ENCODE measurements at regions not wholly inside any gene's neighbourhood (a gene's known extent, or its start where the extent isn't known, plus 50 kb on each side); places are given as distances from the start of the nearest gene placed in this dataset.

- H3K9me1 ChIP-seq (ENCODE audit: insufficient read depth, low read length): no peaks in the 10 kb centered on the region
- H3K4me2 ChIP-seq (ENCODE audit: low read depth, low read length): no peak overlapping the region
- no peak overlapping the region for H2AK9ac ChIP-seq (replicated peaks; ENCODE audit: low read depth, low read length, poor library complexity)
- no peak overlapping the region for H3K4ac ChIP-seq (ENCODE audit: low read depth, low read length)
- H3K56ac ChIP-seq (ENCODE audit: extremely low read depth, insufficient read depth, low read length): no peak overlapping the region
- dilution Hi-C loops (cut with HindIII; ENCODE audit: low sequenced_read_pairs, unreplicated experiment): no loop called here
- no peaks in the 10 kb centered on the region for H3K9me3 ChIP-seq (ENCODE audit: control insufficient read depth, insufficient read depth, low read length)
- H3K4me1 ChIP-seq (ENCODE audit: control insufficient read depth, insufficient read depth, low read length): no peaks in the 10 kb centered on the region
- no peak overlapping the region for H2BK120ac ChIP-seq (ENCODE audit: low read depth, low read length)
- no peak overlapping the region for H4K8ac ChIP-seq (ENCODE audit: low read depth in 2 of 2, low read length in 2 of 2)
- no peak overlapping the region for H3K4me3 ChIP-seq (ENCODE audit: insufficient read depth, low read depth, low read length)
- no peak overlapping the region for H3K27ac ChIP-seq (ENCODE audit: insufficient read depth, low read length)
- DNase-seq (no peak), ATAC-seq (ENCODE audit: low read depth) (no peak)
- POLR2A ChIA-PET (ENCODE audit: unreplicated experiment): no interaction called here
- no peak overlapping the region for H3K23ac ChIP-seq (ENCODE audit: low read depth, low read length)
- intact Hi-C loops (cut with micrococcal nuclease): no loop called here
- no TSS peak for BruUV-seq (replicated peaks)
- H4K5ac ChIP-seq (ENCODE audit: low read depth, low read length): no peak overlapping the region
- TF ChIP-seq FOS (IDR thresholded peaks at IDR 0.05; ENCODE audit: low read depth, low read length): no peak
- TF ChIP-seq MAFK (IDR thresholded peaks at IDR 0.05; ENCODE audit: low read depth, low read length): peak; percentile 21; the same call in 1 of the 2 replicates
- H4K91ac ChIP-seq (ENCODE audit: insufficient read depth, low read depth, low read length): no peak overlapping the region
- H3K79me1 ChIP-seq (ENCODE audit: low read depth in 1 of 2, low read length in 2 of 2): no peaks in the 10 kb centered on the region
- H3K27me3 ChIP-seq (ENCODE audit: control insufficient read depth, insufficient read depth, low read length): no peaks in the 10 kb centered on the region
- H2BK20ac ChIP-seq (ENCODE audit: low read depth, low read length): no peak overlapping the region
- H3K9ac ChIP-seq (ENCODE audit: low read depth, low read length): no peak overlapping the region
- H2BK5ac ChIP-seq (ENCODE audit: low read depth, low read length, poor library complexity, severe bottlenecking): no peak overlapping the region
- H3K14ac ChIP-seq (replicated peaks; ENCODE audit: low read depth, low read length): no peak overlapping the region
- CTCF ChIA-PET: no interaction called here
- WGBS, 2 experiments (ENCODE audit: extremely low coverage in 2 of 2, insufficient read length in 1 of 2): no CpG with 5 or more reads among the region's 3 CpGs
- H2AK5ac ChIP-seq (ENCODE audit: low read depth, low read length): no peak overlapping the region
- no peaks in the 10 kb centered on the region for H4K20me1 ChIP-seq (ENCODE audit: insufficient read depth, low read length)
- H3K18ac ChIP-seq (ENCODE audit: low read depth, low read length): no peak overlapping the region
- H2BK15ac ChIP-seq (ENCODE audit: low read depth, low read length): no peak overlapping the region
- H3K36me3 ChIP-seq (ENCODE audit: control insufficient read depth, insufficient read depth, low read length): no peaks in the 10 kb centered on the region
- in situ Hi-C loops (cut with MboI; ENCODE audit: low sequenced_read_pairs): no loop called here
- no peak overlapping the region for H2AFZ ChIP-seq (replicated peaks; ENCODE audit: low read length, poor library complexity)
Observed at GRCh38 chr9:73853549-73853948, 643.6 kb upstream of the RORB start.

Measured in IMR-90 (cell line).